GM23248 (cell line): ENCODE measurements at regions not wholly inside any gene's neighbourhood (a gene's known extent, or its start where the extent isn't known, plus 50 kb on each side); places are given as distances from the start of the nearest gene placed in this dataset.

Experiments
- DNase-seq: peaks from one replicate; pipeline ENCODE4 v3.0.0-alpha.2; 2015
- H2AFZ ChIP-seq: fragments of 200-600 bp; sonication (generic); 2 replicates; pipeline ENCODE4 v1.6.1; 2016; ENCODE audit warnings: antibody characterized with exemption
- H3F3A ChIP-seq: fragments of 200-600 bp; sonication (generic); 2 replicates; pipeline ENCODE4 v1.6.1; 2016; ENCODE audit warnings: mild to moderate bottlenecking, antibody characterized with exemption, mixed run types; ENCODE audit not compliant: insufficient read depth
- H3K27ac ChIP-seq: fragments of 200-600 bp; sonication (generic); 2 replicates; pipeline ENCODE4 v1.5.1; 2016; ENCODE audit warnings: mild to moderate bottlenecking
- H3K27me3 ChIP-seq: fragments of 200-600 bp; sonication (generic); replicated peaks from 2 replicates; pipeline ENCODE4 v1.6.1; 2016; ENCODE audit warnings: mild to moderate bottlenecking; ENCODE audit not compliant: insufficient read depth
- H3K36me3 ChIP-seq: fragments of 200-600 bp; sonication (generic); 2 replicates; pipeline ENCODE4 v1.6.1; 2016; ENCODE audit warnings: low read depth, mild to moderate bottlenecking
- H3K4me1 ChIP-seq: fragments of 200-600 bp; sonication (generic); 2 replicates; pipeline ENCODE4 v1.6.1; 2016; ENCODE audit warnings: mild to moderate bottlenecking; ENCODE audit not compliant: insufficient read depth
- H3K4me2 ChIP-seq: fragments of 200-600 bp; sonication (generic); one replicate; pipeline ENCODE4 v1.6.1; 2016; ENCODE audit warnings: mild to moderate bottlenecking; ENCODE audit not compliant: unreplicated experiment
- H3K4me3 ChIP-seq: fragments of 200-600 bp; sonication (generic); 2 replicates; pipeline ENCODE4 v1.5.1; 2016; ENCODE audit warnings: mild to moderate bottlenecking
- H3K79me2 ChIP-seq: fragments of 200-600 bp; sonication (generic); 2 replicates; pipeline ENCODE4 v1.6.1; 2016; ENCODE audit warnings: mild to moderate bottlenecking; ENCODE audit not compliant: insufficient read depth
- H3K9ac ChIP-seq: fragments of 200-600 bp; sonication (generic); 2 replicates; pipeline ENCODE4 v1.6.1; 2016; ENCODE audit warnings: mild to moderate bottlenecking
- H3K9me2 ChIP-seq: fragments of 200-600 bp; sonication (generic); 2 replicates; pipeline ENCODE4 v1.6.1; 2016; ENCODE audit warnings: mixed run types, mild to moderate bottlenecking, moderate library complexity; ENCODE audit not compliant: insufficient read depth
- H3K9me3 ChIP-seq: fragments of 200-600 bp; sonication (generic); one replicate; pipeline ENCODE4 v1.6.1; 2017; ENCODE audit warnings: low read depth
- H4K20me1 ChIP-seq: fragments of 200-600 bp; sonication (generic); 2 replicates; pipeline ENCODE4 v1.6.0; 2016; ENCODE audit not compliant: insufficient read depth
- EZH2 ChIP-seq: fragments of 200-600 bp; sonication (generic); IDR thresholded peaks from 2 replicates; pipeline ENCODE4 v1.6.1; 2018; ENCODE audit warnings: antibody characterized with exemption, mild to moderate bottlenecking; ENCODE audit not compliant: insufficient read depth, poor library complexity, severe bottlenecking
- EZH2phosphoT487 ChIP-seq: fragments of 200-600 bp; sonication (generic); IDR thresholded peaks from 2 replicates; pipeline ENCODE4 v1.6.1; 2018; ENCODE audit warnings: antibody characterized with exemption, moderate library complexity, mild to moderate bottlenecking, low read depth; ENCODE audit not compliant: insufficient read depth
- WGBS, 2 experiments: methylation state at CpG; one replicate each; pipeline ENCODE4 v1.1.6; 2015 to 2017; ENCODE audit warnings: low lambda C conversion rate in 2 of 2, low coverage in 1 of 2; ENCODE audit errors: missing lambda C conversion rate in 2 of 2; 5-methylcytosine and 5-hydroxymethylcytosine counted together
- in situ Hi-C: fragments of 300-500 bp; cut with MboI; formaldehyde crosslinking; loops from 2 replicates; pipeline ENCODE4 v1.15.0; 2020

DNA sequence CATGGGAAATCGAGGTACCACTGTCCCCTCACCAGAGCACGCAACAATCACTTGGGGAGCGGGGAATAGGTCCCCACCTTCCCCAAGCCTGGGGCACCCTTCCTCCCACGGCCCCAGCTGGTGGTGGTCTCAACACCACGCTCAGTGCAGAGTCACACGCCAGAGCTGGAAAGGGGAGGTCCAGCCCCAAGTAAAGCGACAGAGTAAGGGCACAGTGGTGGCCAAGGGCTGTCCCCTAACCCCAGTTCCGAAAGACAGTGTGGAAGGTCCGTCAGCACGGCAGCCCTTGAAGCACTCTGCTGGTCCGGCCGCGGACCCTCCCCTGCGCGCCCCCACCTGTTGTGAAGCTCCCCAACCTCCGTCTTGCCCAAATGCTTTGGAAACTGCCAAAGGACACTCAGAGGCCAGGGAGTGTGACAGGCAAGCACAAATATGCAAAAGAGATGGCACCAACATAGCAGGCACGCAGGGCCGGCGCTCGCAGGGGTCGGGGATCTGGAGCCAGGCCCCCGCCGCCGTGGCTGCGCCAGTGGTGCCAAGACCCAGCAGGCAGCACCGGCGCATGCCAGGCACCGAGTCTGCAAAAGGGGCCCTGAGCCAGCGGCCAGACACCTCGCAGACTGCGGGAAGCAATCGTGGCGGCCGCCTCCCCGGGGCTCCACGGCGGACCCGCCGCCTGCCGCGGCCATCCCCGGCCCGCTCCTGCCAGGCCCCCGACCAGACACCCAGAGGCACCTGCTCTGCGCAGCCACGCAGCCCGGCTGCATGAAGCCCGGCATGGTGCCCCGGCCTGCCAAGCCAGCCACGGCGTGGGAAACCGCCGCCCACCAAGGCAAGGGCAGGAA lies 51.6 kb upstream of the SRRM3 start:
- no peaks in the 10 kb centered on the region for H3K27me3 ChIP-seq
- no peaks in the 10 kb centered on the region for H4K20me1 ChIP-seq
- no peak for TF ChIP-seq EZH2
- no peak for TF ChIP-seq EZH2phosphoT487
- no peak overlapping the region for H3K4me2 ChIP-seq
- H3K9me2 ChIP-seq = no peaks in the 10 kb centered on the region
- H3K27ac ChIP-seq = no peak overlapping the region
- no peak overlapping the region for H3K4me3 ChIP-seq
- H3K9ac ChIP-seq = no peak overlapping the region
- 0 out of 2 replicates have a peak, but pooled peaks cover 3% of the 10 kb centered on the region for H3F3A ChIP-seq
- no peaks in the 10 kb centered on the region for H3K9me3 ChIP-seq
- no peak for DNase-seq
- WGBS, 2 experiments = 79 to 83% methylated on average over 36 to 52 of the region's 53 CpGs
- in situ Hi-C loops = no loop called here
- H2AFZ ChIP-seq = no peak overlapping the region
- no peaks in the 10 kb centered on the region for H3K79me2 ChIP-seq
- no peaks in the 10 kb centered on the region for H3K4me1 ChIP-seq
- H3K36me3 ChIP-seq = no peaks in the 10 kb centered on the region
